ENCODE measurements at regions not wholly inside any gene's neighbourhood (a gene's known extent, or its start where the extent isn't known, plus 50 kb on each side); places are given as distances from the start of the nearest gene placed in this dataset.

GRCh38 chr20:40547483-40548091, 141.4 kb downstream of the MAFB start:
- TF ChIP-seq CTCF (conservative IDR thresholded peaks at IDR 0.05) (no peak), EZH2 (IDR thresholded peaks at IDR 0.05; ENCODE audit: low read depth) (no peak)
